Mucosa of rectum (tissue), 2 donors: ENCODE measurements at regions not wholly inside any gene's neighbourhood (a gene's known extent, or its start where the extent isn't known, plus 50 kb on each side); places are given as distances from the start of the nearest gene placed in this dataset.
"Not testable (repeated sequence)": the region's sequence is repeated elsewhere in the genome, so short reads cannot be mapped to it uniquely, and the experiment has no call there.

Experiments
- H3K27ac ChIP-seq, 2 donors: one replicate each; pipeline ENCODE4 v1.7.0; 2013; ENCODE audit warnings: inconsistent platforms in 2 of 2, low read depth in 2 of 2, low read length in 2 of 2
- H3K27me3 ChIP-seq, 2 donors: one replicate each; pipeline ENCODE4 v1.7.0; 2013; ENCODE audit warnings: low read length in 2 of 2; ENCODE audit not compliant: control insufficient read depth in 2 of 2, insufficient read depth in 2 of 2
- H3K36me3 ChIP-seq, 2 donors: one replicate each; pipeline ENCODE4 v1.7.0; 2013; ENCODE audit warnings: low read length in 2 of 2; ENCODE audit not compliant: control insufficient read depth in 2 of 2, insufficient read depth in 2 of 2
- H3K4me1 ChIP-seq, 2 donors: one replicate each; pipeline ENCODE4 v1.7.0; 2013; ENCODE audit warnings: low read length in 2 of 2, mild to moderate bottlenecking in 1 of 2; ENCODE audit not compliant: control insufficient read depth in 2 of 2, insufficient read depth in 2 of 2
- H3K4me3 ChIP-seq, 2 donors: one replicate each; pipeline ENCODE4 v1.7.0; 2013; ENCODE audit warnings: low read length in 2 of 2
- H3K9ac ChIP-seq, 2 donors: one replicate each; pipeline ENCODE4 v1.7.0; 2013; ENCODE audit warnings: low read length in 2 of 2, low read depth in 1 of 2, mild to moderate bottlenecking in 1 of 2
- H3K9me3 ChIP-seq, 2 donors: one replicate each; pipeline ENCODE4 v1.7.0; 2013; ENCODE audit warnings: low read length in 2 of 2; ENCODE audit not compliant: control insufficient read depth in 2 of 2
- donor health status: healthy.
- donor health status: Normal muscosa, but diverticular disease.

DNA sequence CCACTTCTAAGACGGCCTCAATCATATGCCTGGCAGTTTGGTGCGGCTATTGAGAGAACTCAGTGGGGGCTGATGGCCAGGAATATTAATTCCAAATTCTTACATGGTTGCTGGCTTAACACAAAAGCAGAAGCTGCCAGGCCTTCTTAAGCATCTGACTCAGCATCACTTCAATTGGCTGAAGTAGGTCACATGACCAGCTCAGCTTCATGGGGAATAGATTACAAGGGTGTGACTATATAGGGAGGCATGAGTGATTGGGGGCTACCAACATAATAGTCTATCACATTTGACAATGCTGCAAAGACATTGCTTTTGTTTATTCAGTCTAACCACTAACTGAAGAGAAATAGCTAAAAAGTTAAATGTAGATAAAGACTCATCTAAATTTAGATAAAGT is 101.6 kb upstream of the ANKRD28 start:
- Histone ChIP-seq H3K27me3 (no peaks in the 10 kb centered on the region), H3K4me3 (no peak overlapping the region), H3K36me3 (no peaks in the 10 kb centered on the region), H3K27ac (no peak overlapping the region), H3K9ac (no peak overlapping the region), H3K9me3 (no peaks in the 10 kb centered on the region), H3K4me1 (no peaks in the 10 kb centered on the region)

DNA sequence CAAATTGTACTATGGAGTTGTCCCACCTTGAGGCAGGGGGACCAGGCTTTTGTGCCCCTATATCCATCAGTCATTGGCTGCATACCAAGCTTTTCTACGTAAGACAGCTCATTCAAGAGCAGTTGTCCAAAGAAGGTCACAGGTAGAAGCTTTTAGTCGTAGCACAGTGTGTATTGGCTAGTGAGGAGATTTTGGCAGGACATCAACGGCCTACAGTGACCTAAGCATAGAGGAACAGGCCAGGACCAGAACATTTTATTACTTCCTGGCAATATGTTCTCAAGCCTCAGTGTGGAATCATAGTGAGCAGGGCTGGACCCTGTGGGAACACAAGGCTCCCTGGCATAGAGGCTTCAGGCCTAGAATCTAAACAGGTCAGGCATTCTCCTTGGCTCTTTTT is 105.4 kb upstream of the ANKRD28 start:
- Histone ChIP-seq H3K4me1 (no peaks in the 10 kb centered on the region), H3K9me3 (no peaks in the 10 kb centered on the region), H3K9ac (no peak overlapping the region), H3K4me3 (no peak overlapping the region), H3K27ac (no peak overlapping the region), H3K36me3 (no peaks in the 10 kb centered on the region), H3K27me3 (no peaks in the 10 kb centered on the region)

DNA sequence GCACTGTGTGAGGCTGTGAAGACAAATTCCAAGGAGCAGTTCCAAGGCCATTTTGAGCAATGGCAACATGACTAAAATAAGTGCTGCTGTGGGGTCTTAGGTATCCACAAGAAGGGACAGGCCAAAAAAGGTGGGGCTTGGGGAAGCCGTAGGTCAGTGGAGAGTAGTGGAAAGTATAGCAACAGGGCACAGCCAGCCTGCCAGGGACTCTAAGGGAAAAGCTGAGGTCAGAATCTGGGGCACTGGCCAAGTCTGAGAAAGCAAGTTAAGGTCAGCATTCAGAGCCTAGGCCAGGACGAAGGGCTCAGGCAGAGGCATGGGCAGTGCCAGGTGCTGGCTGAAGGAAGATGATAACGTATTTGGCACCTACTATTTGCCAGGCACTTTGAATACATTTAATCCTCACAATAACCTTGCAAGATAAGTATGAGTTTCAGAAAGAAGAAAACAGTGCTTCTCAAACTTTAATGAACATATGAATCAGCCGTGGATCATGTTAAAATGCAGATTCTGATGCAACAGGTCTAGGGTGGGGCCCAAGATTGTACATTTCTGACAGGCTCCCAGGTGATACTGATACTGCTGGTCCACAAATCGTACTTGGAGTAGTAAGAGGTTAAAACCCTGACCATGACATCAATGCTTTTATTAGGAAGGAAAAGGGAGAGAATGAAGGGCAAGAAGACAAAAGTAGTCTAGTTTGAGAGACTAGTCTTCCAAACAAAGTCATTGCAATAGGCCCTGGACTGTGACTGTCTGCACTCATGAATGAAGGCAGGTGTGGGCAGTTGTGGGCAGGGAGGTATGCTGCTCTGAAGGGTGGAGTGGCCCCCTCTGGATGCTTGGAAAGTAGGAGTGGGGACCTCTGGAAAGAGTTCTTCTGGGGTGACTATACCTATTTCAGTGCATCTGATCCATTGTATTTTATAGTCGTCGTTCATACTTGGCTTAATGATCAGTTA is 106.3 kb upstream of the ANKRD28 start:
- Histone ChIP-seq H3K27ac (no peak overlapping the region), H3K9me3 (no peaks in the 10 kb centered on the region), H3K9ac (no peak overlapping the region), H3K27me3 (no peaks in the 10 kb centered on the region), H3K36me3 (no peaks in the 10 kb centered on the region), H3K4me3 (no peak overlapping the region), H3K4me1 (no peaks in the 10 kb centered on the region)

DNA sequence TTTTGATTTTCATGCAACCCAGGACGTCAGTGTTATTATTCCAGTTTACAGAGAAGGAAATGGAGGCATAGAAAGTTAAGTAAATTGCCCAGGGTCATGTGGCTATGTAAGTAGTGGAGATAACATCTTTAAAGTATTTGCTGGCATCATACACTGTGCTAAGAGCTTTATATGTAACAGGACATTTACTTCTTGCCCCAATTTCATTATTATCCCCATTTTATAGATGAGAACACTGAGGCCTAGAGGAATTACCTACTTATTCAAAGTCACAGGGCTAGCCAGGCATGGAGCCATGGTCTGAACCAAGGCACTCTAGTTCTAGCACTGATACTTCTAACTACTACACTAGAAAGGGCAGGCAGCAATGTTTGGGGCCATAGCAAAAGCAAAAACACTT is 107.3 kb upstream of the ANKRD28 start:
- Histone ChIP-seq H3K27ac (no peak overlapping the region), H3K36me3 (no peaks in the 10 kb centered on the region), H3K9ac (no peak overlapping the region), H3K4me3 (no peak overlapping the region), H3K4me1 (no peaks in the 10 kb centered on the region), H3K27me3 (no peaks in the 10 kb centered on the region), H3K9me3 (no peaks in the 10 kb centered on the region)

DNA sequence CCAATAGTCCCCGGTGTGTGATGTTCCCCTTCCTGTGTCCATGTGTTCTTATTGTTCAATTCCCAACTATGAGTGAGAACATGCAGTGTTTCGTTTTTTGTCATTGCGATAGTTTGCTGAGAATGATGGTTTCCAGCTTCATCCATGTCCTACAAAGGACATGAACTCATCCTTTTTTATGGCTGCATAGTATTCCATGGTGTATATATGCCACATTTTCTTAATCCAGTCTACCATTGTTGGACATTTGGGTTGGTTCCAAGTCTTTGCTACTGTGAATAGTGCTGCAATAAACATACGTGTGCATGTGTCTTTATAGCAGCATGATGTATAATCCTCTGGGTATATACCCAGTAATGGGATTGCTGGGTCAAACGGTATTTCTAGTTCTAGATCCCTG is 109.6 kb upstream of the ANKRD28 start:
- H3K4me1 ChIP-seq, H3K9me3 ChIP-seq: not testable (repeated sequence)

DNA sequence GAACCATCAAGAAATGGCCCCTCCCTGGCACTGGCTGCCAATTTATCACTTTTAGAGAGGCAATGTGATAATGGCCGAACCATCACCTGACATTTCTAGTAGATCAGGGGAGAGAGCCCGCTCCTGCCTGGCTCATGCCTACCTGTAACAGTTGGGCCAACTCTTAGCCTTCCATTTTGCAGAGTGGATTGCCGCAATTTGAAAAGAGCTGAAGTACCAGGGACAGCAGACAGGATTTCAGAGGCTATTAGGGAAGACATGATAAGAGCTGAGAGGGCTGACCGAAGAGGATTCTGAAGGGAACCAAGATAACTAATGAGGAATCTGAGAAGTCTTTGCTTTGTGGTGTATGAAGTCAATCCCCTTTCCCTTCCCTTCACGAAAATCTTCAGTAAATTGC is 121.2 kb upstream of the ANKRD28 start:
- H3K9ac ChIP-seq: no peak overlapping the region
- H3K27me3 ChIP-seq: no peaks in the 10 kb centered on the region
- no peaks in the 10 kb centered on the region for H3K36me3 ChIP-seq
- H3K9me3 ChIP-seq: no peaks in the 10 kb centered on the region
- H3K4me3 ChIP-seq: no peak overlapping the region
- no peak overlapping the region for H3K27ac ChIP-seq
- H3K4me1 ChIP-seq: no peaks in the 10 kb centered on the region

More for the DNA sequence above, 109.6 kb upstream of the ANKRD28 start:
- H3K36me3 ChIP-seq, H3K9ac ChIP-seq, H3K27me3 ChIP-seq, H3K27ac ChIP-seq, H3K4me3 ChIP-seq: not testable (repeated sequence)

DNA sequence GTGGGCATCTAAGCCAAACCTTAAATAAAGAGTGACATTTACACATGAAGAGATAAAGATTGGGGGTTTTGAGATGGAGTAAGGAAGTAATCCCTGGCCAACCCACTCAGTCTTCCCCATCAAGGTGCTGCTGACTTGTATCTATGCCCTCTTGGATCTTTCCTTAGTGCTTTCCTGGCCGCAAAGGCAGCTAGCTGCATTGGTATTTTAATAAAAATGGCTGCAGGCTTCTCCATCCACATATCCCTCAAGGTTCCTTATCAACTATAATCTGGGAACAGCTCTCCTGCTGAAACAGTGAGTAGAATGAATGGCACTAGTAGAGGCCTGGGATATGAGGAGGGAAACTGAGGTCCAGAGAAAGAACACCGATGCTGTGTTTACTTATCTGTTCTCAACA is 122.2 kb upstream of the ANKRD28 start:
- Histone ChIP-seq H3K36me3 (no peaks in the 10 kb centered on the region), H3K27ac (no peak overlapping the region), H3K4me3 (no peak overlapping the region), H3K4me1 (no peaks in the 10 kb centered on the region), H3K27me3 (no peaks in the 10 kb centered on the region), H3K9ac (no peak overlapping the region), H3K9me3 (no peaks in the 10 kb centered on the region)

DNA sequence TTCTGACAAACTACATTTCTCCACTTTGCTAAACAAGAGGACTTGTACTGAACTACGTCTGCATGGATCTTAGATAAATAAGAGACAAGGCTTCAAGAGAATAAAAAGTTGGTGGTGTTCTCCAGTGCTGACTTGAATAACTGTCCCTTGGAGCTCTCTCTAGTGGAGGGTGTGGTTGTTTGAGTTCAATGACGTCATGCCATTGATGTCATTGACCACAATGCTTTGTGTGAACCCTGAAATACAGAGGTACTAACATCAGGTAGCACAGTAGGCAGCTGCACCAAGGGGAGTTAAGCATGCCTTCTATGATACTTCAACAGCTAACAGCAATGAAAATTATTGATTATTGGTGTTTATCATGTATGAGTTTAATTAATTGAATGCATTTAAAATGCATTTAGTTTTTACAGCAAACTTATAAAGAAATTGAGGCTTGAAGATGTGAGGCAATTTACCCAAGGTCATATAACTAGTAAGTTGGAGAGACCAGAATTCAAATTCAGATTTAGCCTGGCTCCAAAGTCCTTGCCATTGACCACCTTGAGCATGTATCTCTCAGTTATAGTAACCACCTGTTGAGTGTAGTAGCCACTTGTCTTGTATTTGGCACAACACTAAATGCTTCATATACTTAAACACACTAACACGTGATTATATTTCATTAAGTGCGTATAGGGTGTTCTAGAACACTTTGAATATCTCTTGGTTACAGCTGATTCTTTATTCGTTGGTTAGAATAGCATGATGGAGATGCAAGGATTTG is 126.0 kb upstream of the ANKRD28 start:
- no peak overlapping the region for H3K4me3 ChIP-seq
- no peaks in the 10 kb centered on the region for H3K9me3 ChIP-seq
- no peak overlapping the region for H3K27ac ChIP-seq
- no peaks in the 10 kb centered on the region for H3K27me3 ChIP-seq
- H3K9ac ChIP-seq: no peak overlapping the region
- no peaks in the 10 kb centered on the region for H3K36me3 ChIP-seq
- no peaks in the 10 kb centered on the region for H3K4me1 ChIP-seq

DNA sequence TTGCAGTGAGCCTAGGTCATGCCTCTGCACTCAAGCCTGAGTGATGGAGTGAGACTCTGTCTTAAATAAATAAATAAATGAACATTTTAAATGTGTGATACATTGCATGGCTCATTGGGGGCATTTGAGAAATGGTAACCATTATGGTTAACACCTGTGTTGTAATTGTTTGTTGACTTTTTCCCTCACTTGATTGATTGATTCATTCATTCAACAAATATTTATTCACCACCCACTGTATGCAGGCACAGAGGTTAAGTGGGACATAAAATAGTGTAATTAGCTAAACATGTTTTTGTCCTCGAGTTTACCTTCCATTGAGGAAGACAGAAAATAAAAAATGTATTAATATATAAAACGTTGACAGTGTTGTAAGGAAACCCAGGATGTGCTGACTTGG is 127.1 kb upstream of the ANKRD28 start:
- H3K9me3 ChIP-seq: no peaks in the 10 kb centered on the region
- no peak overlapping the region for H3K9ac ChIP-seq
- no peak overlapping the region for H3K4me3 ChIP-seq
- no peaks in the 10 kb centered on the region for H3K4me1 ChIP-seq
- H3K36me3 ChIP-seq: no peaks in the 10 kb centered on the region
- no peak overlapping the region for H3K27ac ChIP-seq
- H3K27me3 ChIP-seq: no peaks in the 10 kb centered on the region

DNA sequence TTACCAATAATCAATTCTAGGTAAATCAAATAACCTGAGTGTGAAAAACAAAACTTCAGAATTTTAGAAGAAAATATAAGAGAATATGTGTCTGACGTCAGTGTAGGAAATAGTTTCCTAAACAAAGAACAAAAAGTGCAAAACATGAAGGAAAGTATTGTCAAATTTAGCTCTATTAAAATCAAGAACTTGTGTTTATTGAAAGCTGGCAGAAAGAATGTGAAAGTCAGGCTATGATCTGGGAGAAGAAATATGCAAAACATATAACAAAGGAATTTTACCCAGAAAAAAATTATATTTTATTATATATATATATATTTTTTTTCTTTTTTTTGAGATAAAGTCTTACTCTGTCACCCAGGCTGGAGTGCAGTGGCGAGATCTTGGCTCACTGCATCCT is 129.1 kb upstream of the ANKRD28 start:
- no peaks in the 10 kb centered on the region for H3K36me3 ChIP-seq
- no peak overlapping the region for H3K4me3 ChIP-seq
- no peak overlapping the region for H3K9ac ChIP-seq
- no peak overlapping the region for H3K27ac ChIP-seq
- no peaks in the 10 kb centered on the region for H3K9me3 ChIP-seq
- H3K4me1 ChIP-seq: no peaks in the 10 kb centered on the region
- no peaks in the 10 kb centered on the region for H3K27me3 ChIP-seq
